Fibroblast of peridontal ligament (primary cell): ENCODE measurements at regions not wholly inside any gene's neighbourhood (a gene's known extent, or its start where the extent isn't known, plus 50 kb on each side); places are given as distances from the start of the nearest gene placed in this dataset.
"Not testable (repeated sequence)": the region's sequence is repeated elsewhere in the genome, so short reads cannot be mapped to it uniquely, and the experiment has no call there.

ENCODE experiments used
- DNase-seq: peaks from one replicate; pipeline ENCODE4 v3.0.0-alpha.2; 2010; ENCODE audit errors: extremely low read depth

DNA sequence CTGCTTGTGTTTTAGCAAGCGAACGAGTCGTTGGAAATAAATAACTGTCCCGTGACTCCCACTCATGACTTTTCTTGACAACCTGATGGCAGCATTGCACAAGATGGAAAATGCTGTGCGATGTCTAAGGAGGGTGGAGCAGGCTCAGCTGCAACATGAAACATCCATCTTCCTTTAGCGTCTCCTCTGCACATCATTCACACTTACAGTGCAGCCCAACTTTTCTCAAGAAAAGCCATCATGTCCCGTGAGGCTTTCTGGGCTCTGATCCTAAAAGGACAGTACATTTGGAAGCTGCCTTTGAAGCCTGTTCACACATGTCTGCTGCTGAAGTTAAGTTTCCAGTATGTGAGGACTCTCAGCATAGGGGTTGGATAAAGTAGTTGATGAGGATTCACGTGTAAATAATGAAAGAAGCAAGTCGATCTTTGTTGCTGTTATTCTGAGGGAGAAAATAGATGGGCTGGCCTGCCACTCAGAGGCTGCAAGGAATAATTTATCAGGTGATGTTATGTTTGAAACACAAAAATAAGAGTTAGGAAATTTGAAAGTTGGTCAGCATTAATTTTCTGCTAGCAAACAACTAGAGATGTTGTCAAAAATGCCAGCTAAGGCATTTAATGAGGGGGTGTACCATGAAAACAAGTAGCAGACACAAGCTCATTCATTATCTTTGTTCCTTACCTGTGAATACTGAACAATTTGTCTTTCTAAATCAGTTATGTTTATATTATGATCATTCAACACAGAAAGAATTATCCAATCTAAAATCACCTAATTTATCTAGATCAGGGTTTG, 328.7 kb upstream of the ZFP42 start:
- peak; percentile 17 for DNase-seq

DNA sequence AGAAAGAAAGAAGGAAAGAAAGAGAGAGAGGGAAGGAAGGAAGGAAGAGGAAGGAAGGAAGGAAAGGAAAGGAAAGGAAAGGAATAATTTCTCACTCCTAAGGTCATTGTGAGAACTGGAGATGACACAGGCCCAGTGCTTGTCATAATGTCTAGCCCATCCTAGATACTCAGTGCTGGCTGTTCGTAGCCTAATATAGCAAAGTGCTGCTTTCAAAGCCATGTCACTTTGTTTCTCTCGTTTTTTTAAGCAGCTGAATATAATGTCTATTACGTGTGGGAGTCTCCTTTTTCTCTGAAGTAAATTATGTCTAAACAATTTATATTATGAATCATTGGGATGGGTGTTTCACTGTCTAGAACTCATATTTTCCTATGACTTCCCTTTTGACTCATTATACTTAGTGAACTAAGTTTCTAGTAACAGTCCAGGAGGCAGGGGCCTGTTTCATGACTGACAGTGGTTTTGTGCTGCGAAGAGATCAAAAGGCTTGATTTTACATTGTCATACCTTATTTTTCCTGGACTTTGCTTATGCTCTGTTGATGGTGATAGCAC, 327.0 kb upstream of the ZFP42 start:
- DNase-seq, result peak; percentile 72

GRCh38 chr4:187671521-187671920, 324.1 kb upstream of the ZFP42 start:
- DNase-seq, result not testable (repeated sequence)

GRCh38 chr4:187671958-187672357, 323.6 kb upstream of the ZFP42 start:
- DNase-seq, result not testable (repeated sequence)

DNA sequence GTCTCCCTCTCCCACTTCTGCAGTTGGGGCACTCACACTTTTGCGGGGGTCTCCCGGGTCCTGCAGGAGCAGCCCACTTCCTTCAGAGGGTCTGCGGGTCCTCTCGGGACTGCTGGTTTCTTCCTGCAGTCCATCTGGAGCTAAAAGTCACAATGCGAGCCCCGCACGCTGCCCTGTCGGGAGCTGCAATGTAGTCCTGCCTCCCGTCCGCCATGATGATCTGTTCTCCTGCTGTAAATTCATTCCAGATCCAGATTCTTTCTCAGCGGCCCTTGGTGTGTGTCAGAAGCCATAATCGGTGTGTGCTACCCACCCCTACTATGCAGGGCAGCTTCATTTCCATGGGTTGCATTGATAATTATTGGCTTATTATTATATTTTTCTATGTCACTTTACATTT, 323.0 kb upstream of the ZFP42 start:
- DNase-seq, result not testable (repeated sequence)

DNA sequence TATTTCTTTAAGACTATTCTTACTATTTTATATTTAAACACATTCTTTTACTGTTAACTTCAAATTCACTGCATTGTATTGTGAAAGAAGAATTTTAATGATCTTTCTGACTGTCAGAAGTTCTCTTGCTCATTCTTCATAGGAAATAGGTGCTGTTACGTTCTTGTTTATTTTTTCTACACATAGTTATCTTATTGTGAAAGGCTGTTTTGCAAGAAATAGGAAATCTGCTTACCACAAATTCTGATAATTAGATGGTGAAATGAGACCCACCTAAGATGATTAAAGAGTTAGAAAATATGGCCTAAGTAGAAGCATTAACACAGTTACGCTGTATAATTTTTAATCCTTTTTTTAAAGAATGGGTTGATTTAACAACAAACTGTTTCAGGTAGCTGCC, 316.1 kb upstream of the ZFP42 start:
- no peak for DNase-seq

DNA sequence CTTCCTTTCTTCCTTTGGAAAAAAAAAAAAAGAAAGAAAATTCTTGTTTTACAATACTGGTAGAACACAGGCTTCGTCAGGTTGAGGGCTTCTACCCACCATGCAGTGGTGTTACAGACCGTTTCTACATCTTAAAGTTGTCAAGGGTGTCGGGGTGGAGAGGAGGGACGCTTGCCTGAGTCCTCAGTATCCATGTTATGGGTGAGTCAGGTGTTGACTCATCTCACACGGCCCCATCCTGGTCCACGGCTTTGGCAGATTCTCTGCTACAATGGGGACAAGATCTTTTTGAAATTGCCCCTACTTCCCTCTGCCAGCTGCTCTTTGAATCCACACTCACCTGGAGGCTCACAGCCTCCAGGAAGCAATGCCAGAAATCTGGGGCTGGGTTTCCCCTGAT, 310.3 kb upstream of the ZFP42 start:
- DNase-seq, result no peak

DNA sequence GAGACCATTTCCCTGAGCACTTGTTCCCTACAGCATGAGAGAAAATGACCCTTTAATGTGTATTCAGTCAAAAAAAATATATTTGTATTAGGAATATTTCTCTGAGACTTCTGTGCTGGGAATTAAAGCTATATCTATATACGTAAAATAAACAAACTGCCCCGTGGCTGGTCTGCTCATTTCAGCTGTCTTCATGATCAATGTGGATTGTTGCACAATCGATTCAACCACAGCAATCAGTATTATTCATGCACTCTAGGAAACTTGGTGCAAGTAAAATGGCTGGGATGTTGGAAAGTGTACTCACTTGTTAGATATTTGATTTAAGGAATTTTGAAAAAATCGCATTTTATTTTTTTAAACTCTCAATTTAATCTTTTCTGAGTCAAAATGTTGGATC, 307.9 kb upstream of the ZFP42 start:
- DNase-seq, result peak; percentile 11

DNA sequence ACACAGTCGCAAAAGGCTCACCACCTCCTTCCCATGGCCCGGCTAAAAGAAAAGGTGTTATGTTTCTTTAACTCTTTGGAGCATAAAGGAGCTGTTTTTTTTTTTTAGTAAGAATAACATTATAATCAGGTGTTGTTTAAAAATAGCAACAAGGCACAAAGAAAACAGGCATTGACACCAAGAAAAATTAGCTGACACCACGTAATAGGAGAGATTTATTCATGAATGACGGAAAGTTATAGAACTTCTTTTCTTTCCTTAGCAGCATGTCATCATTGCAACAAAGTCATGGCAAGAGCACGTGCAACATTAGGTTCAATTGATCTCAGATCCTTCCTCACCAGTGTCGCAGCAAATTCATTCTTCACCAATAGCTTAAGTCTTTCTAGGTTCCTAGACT, 302.9 kb upstream of the ZFP42 start:
- DNase-seq, result no peak

GRCh38 chr4:187695531-187695930, 300.0 kb upstream of the ZFP42 start:
- DNase-seq, result not testable (repeated sequence)

GRCh38 chr4:187711586-187711985, 284.0 kb upstream of the ZFP42 start:
- no peak for DNase-seq

- DNase-seq, result no peak
These were observed 280.6 kb upstream of the ZFP42 start for GRCh38 chr4:187714957-187715356.

DNA sequence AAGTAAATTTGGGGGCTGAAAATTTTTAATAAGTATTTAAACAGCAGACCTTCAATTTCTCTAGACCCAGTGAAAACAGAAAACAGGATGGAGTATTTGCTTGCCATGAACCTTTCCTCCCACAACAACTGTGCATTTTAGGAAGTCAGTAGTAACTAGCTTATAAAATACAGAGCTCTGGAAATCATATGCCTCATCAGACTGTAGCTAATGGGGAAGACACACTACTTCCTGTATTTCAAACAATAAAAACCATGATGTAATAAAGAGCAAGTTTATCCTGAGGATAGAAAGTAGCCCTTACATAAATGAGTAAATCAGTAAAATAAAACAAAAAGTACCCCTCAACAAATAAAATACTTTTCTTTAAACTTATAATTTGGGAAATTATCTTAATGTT, 280.1 kb upstream of the ZFP42 start:
- no peak for DNase-seq

- no peak for DNase-seq
These were observed 271.1 kb upstream of the ZFP42 start for GRCh38 chr4:187724456-187724855.

DNA sequence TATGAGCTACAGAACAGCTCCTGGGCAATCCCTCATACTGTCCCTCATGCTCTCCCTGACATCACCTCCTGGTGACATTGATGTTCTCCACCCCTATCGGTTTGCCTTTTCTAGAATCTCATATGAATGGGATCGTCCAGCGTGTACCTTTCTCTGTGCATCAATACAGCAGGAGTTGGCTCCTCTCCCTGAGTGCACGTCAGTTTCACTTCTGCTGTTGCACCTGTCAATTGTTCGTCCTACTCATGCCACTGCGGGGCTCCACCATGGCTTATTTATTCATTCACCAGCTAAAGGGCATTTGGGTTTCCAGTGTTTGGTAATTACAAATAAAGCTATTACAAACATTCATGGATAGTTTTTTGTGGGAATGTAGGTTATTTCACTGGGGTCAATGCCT, 269.1 kb upstream of the ZFP42 start:
- DNase-seq, result no peak

DNA sequence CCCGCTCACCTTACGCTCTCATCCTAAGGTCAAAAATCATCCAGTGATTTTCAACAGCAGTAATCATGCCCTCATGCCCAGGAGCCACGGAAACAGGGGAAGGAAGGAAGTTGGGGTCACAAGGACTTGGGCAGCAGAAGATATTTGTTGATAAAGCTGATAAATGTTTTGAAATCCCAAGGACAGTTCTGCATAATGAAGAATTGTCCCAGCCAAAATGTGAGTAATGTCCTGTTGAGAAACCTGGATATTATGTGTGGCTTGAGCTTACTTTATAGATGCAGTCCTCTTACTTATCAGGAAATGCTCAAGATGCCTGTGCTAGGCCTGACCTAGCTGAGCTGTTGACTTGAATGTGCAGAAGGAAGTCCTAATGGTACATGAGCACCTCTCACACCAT, 263.0 kb upstream of the ZFP42 start:
- DNase-seq, result no peak

- no peak for DNase-seq
These were observed 255.8 kb upstream of the ZFP42 start for GRCh38 chr4:187739771-187740170.

GRCh38 chr4:187744911-187745310, 250.7 kb upstream of the ZFP42 start:
- DNase-seq, result no peak

DNA sequence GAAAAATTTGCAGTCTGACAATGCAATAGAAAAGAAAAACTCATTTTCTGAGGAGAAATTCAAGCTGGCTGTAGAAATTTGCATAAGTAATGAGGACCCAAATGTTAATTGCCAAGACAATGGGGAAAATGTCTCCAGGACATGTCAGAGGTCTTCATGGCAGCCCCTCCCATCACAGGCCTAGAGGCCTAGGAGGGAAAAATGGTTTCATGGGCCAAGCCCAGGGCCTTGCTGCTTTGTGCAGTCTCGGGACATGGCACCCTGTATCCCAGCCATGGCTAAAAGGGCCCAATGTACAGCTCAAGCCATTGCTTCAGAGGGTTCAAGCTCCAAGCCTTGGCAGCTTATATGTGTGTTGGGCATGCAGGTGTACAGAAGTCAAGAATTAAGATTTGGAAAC, 244.9 kb upstream of the ZFP42 start:
- DNase-seq, result not testable (repeated sequence)

- no peak for DNase-seq
These were observed 228.4 kb upstream of the ZFP42 start for GRCh38 chr4:187767158-187767557.

GRCh38 chr4:187767687-187768086, 227.9 kb upstream of the ZFP42 start:
- DNase-seq, result no peak

DNA sequence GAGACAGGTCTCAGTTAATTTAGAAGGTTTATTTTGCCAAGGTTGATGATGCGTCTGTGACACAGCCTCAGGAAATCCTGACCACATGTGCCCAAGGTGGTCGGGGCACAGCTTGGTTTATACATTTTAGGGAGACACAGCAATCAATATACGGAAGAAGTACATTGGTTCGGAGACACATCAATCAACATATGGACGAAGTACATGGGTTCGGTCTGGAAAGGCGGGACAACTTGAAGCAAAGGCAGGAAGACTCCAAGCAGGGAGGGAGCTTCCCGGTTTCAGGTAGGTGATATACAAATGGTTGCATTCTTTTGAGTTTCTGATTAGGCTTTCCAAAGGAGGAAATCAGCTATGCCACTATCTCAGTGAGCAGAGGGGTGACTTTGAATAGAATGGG, 225.2 kb upstream of the ZFP42 start:
- DNase-seq, result no peak

DNA sequence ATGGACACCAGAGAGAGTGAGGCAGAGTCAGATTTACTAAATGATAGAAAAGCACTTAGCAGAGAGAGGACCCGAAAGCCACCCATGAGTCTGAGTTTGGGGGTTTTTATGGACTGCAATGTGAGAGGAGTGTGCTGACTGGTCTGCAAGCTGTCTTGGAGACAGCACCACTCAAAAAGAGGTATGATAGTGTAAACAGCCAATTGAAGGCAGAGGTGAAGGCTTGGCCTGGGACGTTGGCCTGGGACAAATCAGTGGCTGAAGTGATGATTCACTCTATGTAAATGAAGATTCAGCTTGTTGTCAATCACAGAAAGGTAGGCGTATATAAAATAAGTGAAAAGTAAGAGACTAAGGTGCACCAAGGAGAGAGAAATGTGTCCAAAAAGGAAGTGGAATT, 217.6 kb upstream of the ZFP42 start:
- DNase-seq, result no peak

- no peak for DNase-seq
These were observed 215.5 kb upstream of the ZFP42 start for GRCh38 chr4:187780070-187780469.
